Dermis blood vessel endothelial cell (primary cell): ENCODE measurements at regions not wholly inside any gene's neighbourhood (a gene's known extent, or its start where the extent isn't known, plus 50 kb on each side); places are given as distances from the start of the nearest gene placed in this dataset.
"Not testable (repeated sequence)": the region's sequence is repeated elsewhere in the genome, so short reads cannot be mapped to it uniquely, and the experiment has no call there.

Experiments
- DNase-seq: peaks from one replicate; pipeline ENCODE4 v3.0.0; 2010

DNA sequence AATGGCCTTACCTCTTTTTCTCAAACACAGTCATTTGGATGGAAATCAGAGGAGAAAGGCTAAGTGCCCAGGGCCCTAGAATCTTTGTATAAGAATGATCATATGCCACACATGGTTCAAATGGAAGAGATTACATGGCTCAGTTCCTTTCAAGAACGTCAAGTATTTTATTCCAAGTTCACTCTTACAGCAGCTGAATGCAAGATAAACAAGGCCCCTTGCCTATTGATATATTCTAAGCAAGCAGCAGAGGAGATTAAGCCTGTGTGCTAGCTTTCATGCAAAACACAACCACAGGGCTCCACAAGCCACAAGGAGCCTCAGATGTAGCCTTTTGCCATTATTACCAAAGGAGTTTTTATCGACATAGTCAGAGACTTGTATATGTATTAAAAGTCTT is 55.3 kb upstream of the SLCO6A1 start:
- DNase-seq: no peak

- DNase-seq: no peak
Measured at GRCh38 chr5:102554728-102555127, 55.9 kb upstream of the SLCO6A1 start.

DNA sequence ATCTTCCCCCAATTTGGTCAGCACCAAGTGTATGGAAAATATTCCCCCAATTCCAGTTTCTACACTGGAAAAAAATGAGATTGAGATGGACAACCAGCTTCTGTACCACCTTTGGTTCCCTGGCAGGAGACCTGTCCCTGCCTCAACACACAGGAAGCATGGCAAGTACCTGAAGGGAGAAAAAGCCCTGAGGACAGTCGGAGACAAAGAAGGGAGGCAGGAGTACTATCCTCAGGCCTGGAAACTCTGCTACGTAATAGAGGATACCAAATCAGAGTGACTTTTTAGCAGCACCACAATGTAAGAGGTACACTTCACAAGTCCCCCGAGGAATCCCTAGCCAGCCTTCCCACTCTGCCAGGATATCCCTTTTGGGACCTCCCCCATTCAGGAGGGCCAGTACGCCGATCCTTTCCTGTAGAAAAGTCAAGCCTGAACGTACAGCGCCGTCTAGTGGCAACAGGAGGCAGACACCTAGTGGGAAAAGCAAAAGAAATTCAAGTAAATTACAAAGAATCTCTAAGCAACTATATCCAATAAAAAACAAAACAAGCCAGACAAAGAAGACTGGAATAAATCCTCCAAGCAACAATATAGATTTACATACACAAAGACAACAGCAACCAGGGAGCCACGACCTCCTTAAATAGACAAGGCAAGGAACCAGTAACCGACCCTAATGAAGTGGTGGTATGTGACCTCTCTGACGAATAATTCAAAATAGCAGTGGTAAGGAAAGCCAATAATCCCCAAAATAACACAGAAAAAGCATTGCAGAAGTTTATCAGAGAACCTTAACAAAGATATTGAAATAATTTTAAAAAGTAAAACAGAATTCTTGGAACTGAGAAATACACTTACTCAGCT is 63.3 kb upstream of the SLCO6A1 start:
- DNase-seq: peak; percentile 29

GRCh38 chr5:102570747-102571146 is 71.9 kb upstream of the SLCO6A1 start:
- no peak for DNase-seq

GRCh38 chr5:102578362-102578761 is 79.6 kb upstream of the SLCO6A1 start:
- no peak for DNase-seq

DNA sequence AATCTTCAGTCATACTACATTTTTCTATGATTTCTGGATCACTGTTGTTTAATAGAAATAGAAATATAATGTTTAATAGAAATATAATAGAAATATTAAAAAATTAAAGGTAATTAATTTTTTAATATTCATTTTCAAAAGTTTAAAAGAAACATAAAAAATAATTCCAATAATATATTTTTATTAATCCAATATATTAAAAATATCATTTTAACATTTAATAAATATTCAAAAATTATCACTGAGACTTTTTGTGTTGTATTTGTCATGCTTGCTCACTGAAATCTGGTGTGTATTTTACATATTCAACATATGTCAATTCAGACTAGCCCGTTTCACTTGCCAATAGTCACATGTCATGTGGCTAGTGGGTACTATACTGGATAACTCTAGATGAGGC is 80.6 kb upstream of the SLCO6A1 start:
- no peak for DNase-seq

DNA sequence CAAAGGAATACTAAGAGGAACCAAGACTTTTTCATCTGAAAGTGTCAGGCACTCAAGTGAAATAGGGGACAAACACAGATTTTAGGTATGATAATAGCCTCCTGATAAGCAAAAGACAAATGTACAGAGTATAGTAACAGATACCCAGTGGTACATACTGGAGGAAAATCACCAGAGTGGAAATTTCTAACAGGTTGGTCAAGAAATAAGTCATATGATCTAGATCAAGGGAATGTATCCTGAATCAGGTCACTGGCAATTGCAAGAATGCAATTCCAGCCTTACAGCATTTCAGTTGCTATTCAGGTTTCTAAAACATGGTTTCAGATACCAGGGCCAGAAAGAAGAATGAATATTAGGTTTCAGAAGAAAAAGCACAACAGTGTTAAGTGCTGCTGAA is 82.2 kb upstream of the SLCO6A1 start:
- no peak for DNase-seq

DNA sequence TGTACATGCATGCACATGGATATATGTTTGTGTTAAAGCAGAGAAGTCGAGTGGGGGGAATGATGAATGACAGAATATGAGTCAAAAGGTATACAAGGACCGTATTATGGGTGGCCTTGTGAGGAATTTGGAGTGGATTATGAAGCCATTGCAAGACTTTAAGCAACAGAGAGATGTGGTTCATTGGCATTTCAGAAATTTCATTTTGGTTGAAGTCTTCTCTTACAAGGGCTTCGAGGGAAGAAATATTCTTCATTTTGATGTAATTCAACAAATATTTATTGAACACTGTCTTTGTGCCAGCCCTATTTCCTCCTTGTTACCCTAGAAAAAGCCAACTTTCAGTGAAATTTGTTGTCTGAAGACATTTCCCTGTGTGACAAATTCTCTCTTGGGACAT is 83.9 kb upstream of the SLCO6A1 start:
- no peak for DNase-seq

DNA sequence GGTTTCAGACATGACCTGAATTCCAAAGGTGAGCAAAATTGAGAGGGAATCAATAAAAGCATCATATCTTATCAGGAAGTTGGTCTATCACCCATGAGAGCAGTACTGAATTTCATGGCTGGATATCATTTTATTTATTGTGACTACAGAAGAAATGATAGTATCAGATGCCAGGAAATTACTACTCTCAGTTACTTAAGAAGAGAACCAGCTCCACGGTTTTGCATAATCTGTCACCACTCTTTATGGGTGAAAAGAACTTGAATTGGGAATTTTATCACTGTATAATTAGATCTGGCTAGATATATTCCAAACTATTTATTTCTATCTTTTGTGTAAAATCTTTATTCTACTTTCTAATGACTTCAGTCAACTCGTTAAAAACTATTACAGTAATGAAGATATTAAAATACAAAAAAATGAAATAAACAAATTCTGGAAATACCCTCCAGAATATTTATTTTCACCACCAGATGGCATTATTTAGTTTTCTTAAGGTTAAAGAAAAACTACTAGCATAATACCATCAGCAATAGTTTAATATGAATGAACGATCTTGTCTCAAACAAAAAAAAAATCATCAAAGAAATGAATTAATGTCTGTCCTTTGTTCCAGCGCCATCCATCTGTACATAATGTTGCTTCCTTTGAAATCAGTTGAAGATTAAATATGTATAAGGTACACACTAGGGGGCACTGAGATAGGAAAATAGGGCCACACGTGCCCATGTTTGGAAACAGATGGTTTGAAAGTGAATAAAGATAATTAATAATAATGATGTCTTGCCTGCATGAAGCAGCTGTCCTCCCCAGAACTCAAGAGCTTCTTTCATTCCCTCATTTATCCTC is 84.7 kb upstream of the SLCO6A1 start:
- peak; percentile 37 for DNase-seq

- DNase-seq: no peak
Measured at GRCh38 chr5:102589661-102590060, 90.9 kb upstream of the SLCO6A1 start.

- DNase-seq: no peak
Measured at GRCh38 chr5:102590467-102590866, 91.7 kb upstream of the SLCO6A1 start.

DNA sequence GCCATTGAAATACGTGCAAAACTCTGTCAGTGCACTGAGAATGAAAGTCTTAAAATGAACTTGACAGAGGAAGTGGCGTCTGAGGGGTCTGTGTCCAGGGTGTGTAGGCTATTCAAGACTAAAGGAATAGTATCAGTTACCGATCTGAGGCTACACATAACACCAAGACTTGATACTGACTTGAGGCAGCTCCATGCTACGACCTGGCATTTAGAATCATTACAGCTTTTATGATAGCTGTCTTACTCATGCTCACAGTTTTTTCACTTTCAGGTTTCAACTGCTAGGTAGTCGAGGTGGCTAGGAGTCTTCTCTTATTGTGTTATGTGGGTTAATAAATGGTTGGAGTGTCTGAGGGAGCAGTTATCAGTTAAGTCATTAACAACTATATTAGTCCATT is 92.8 kb upstream of the SLCO6A1 start:
- DNase-seq: no peak

DNA sequence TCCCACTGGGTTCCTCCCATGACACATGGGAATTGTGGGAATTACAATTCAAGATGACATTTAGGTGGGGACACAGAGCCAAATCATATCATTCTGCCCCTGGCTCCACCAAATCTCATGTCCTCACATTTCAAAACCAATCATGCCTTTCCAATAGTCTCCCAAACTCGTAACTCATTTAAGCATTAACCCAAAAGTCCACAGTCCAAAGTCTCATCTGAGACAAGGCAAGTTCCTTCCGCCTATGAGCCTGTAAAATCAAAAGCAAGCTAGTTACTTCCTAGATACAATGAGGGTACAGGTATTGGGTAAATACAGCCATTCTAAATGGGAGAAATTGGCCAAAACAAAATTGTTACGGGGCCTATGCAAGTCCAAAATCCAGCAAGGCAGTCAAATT is 93.8 kb upstream of the SLCO6A1 start:
- DNase-seq: not testable (repeated sequence)

- no peak for DNase-seq
Measured at GRCh38 chr5:102594192-102594591, 95.4 kb upstream of the SLCO6A1 start.

- no peak for DNase-seq
Measured at GRCh38 chr5:102595332-102595731, 96.5 kb upstream of the SLCO6A1 start.

GRCh38 chr5:102596113-102596512 is 97.3 kb upstream of the SLCO6A1 start:
- DNase-seq: no peak

DNA sequence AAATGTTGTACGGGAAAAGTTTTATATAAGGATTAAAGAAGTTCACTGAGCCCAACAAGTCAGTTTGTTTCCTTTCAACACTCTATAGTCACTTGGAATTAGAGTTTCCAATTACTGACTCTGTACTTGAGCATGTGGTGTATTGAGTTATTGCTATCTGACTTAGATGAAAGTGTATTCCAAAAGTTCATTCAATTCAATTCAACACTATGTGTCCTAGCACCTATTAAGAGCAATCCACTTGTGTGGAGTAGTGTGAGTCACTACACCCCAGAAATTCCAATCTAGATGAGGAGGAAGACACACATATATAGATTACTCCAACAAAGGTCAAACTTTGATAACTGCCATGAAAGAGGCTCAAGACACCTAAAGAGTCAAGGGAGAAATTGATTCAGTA is 98.2 kb upstream of the SLCO6A1 start:
- DNase-seq: no peak

- no peak for DNase-seq
Measured at GRCh38 chr5:102599289-102599688, 100.5 kb upstream of the SLCO6A1 start.

- peak; percentile 12 for DNase-seq
Measured at GRCh38 chr5:102600964-102601363, 102.2 kb upstream of the SLCO6A1 start.

- no peak for DNase-seq
Measured at GRCh38 chr5:102603670-102604069, 104.9 kb upstream of the SLCO6A1 start.

GRCh38 chr5:102608414-102608813 is 109.6 kb upstream of the SLCO6A1 start:
- DNase-seq: no peak

GRCh38 chr5:102611312-102611711 is 112.5 kb upstream of the SLCO6A1 start:
- DNase-seq: no peak

- DNase-seq: no peak
Measured at GRCh38 chr5:102613661-102614060, 114.9 kb upstream of the SLCO6A1 start.
